Mucosa of descending colon (tissue), 3 donors: ENCODE measurements at regions not wholly inside any gene's neighbourhood (a gene's known extent, or its start where the extent isn't known, plus 50 kb on each side); places are given as distances from the start of the nearest gene placed in this dataset.

ENCODE experiments used
- ATAC-seq: fragments of 200-7000 bp; cut with Tn5 transposase; one replicate; pipeline ENCODE4 v1.9.1; 2020; ENCODE audit warnings: mild to moderate bottlenecking, moderate library complexity
- DNase-seq, 3 donors: peaks; one replicate each; pipeline ENCODE4 v3.0.0-alpha.2; 2020
- H3K36me3 ChIP-seq: fragments of 200-600 bp; one replicate; pipeline ENCODE4 v1.8.0; 2021; ENCODE audit warnings: low read depth, mild to moderate bottlenecking
- H3K4me1 ChIP-seq: fragments of 200-600 bp; one replicate; pipeline ENCODE4 v1.8.0; 2021; ENCODE audit warnings: low read depth, mild to moderate bottlenecking
- H3K4me3 ChIP-seq: fragments of 200-600 bp; one replicate; pipeline ENCODE4 v1.8.0; 2021; ENCODE audit warnings: mild to moderate bottlenecking
- H3K9me3 ChIP-seq: fragments of 200-600 bp; one replicate; pipeline ENCODE4 v1.8.0; 2021; ENCODE audit warnings: mild to moderate bottlenecking
- intact Hi-C, 2 donors: fragments of 100-400 bp; cut with DNase I in 1 of 2; cut with micrococcal nuclease in 1 of 2; formaldehyde crosslinking; loops; one replicate each; pipeline versions ENCODE4 v1.11.0 to v1.11.1; 2022; cut with DNase I, micrococcal nuclease
- TF ChIP-seq, protein P1 (sequence below): fragments of 200-600 bp; IDR thresholded peaks from one replicate; pipeline ENCODE4 v1.8.0; 2022; ENCODE audit warnings: antibody characterized with exemption, mild to moderate bottlenecking
- donor health status: DM: no; HTN: no; CAD: no; lungs with moderate emphysema.
- donor health status: DM: no; HTN: no; CAD: no.
- donor health status: DM: no; HTN: yes; CAD: no.

DNA sequence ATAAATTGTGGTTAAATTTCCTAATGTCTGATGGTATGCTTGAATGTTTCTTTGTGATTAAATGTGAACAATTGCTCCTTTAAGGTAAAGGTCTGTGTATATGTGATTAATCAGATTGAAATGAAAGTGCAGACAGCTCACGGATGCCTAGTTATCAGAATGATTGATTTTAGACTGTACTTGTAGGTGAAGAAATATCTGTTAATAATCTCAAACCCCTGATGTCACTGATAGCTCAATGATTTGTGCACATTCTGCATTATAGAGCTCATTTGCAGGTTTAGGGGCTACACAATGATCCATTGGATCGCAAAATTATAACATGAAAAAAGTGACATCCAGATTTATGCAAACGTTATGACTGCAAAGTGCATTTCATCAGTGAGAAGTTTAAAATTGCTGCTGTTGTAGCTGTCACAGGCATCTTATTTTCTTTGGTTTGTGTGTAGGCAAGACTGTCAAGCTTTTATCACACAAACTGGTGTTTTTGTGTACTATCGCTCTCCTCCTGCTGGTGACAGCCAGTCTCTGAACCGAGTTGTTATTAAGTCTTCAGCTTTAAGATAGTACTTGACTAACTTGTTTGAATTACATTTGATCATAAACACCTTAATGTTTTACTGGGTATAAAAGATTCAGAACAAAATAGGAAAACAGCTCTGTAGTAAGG is 103.4 kb upstream of the RMST start:
- ATAC-seq (no peak), DNase-seq (no peak)
- TF ChIP-seq, protein P1, sequence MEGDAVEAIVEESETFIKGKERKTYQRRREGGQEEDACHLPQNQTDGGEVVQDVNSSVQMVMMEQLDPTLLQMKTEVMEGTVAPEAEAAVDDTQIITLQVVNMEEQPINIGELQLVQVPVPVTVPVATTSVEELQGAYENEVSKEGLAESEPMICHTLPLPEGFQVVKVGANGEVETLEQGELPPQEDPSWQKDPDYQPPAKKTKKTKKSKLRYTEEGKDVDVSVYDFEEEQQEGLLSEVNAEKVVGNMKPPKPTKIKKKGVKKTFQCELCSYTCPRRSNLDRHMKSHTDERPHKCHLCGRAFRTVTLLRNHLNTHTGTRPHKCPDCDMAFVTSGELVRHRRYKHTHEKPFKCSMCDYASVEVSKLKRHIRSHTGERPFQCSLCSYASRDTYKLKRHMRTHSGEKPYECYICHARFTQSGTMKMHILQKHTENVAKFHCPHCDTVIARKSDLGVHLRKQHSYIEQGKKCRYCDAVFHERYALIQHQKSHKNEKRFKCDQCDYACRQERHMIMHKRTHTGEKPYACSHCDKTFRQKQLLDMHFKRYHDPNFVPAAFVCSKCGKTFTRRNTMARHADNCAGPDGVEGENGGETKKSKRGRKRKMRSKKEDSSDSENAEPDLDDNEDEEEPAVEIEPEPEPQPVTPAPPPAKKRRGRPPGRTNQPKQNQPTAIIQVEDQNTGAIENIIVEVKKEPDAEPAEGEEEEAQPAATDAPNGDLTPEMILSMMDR, result no peak
- Histone ChIP-seq H3K4me1 (no peaks in the 10 kb centered on the region), H3K36me3 (no peaks in the 10 kb centered on the region), H3K9me3 (no peaks in the 10 kb centered on the region), H3K4me3 (no peak overlapping the region)
- intact Hi-C loops, result no loop called here

DNA sequence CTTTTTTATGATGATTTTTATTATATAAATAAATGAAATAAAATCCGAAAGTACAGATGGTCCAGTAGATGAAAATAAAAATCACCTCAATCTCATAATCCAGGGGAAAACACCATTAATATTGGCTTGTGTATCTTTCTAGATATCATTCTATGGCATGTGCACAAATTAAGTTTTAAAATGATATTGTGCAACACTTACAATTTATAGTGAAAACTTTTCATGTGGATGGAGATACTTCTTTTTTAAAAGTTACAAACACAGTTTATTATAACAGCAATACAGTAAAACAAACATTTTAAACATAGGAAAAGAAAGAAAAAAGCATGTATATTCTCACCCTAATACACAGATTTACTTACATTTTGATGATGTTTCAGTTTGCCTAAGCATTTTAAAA is 98.9 kb upstream of the RMST start:
- ATAC-seq (no peak), DNase-seq (no peak)
- Histone ChIP-seq H3K4me1 (no peaks in the 10 kb centered on the region), H3K36me3 (no peaks in the 10 kb centered on the region), H3K9me3 (no peaks in the 10 kb centered on the region), H3K4me3 (no peak overlapping the region)
- TF ChIP-seq, protein P1, result no peak
- intact Hi-C loops, result no loop called here

DNA sequence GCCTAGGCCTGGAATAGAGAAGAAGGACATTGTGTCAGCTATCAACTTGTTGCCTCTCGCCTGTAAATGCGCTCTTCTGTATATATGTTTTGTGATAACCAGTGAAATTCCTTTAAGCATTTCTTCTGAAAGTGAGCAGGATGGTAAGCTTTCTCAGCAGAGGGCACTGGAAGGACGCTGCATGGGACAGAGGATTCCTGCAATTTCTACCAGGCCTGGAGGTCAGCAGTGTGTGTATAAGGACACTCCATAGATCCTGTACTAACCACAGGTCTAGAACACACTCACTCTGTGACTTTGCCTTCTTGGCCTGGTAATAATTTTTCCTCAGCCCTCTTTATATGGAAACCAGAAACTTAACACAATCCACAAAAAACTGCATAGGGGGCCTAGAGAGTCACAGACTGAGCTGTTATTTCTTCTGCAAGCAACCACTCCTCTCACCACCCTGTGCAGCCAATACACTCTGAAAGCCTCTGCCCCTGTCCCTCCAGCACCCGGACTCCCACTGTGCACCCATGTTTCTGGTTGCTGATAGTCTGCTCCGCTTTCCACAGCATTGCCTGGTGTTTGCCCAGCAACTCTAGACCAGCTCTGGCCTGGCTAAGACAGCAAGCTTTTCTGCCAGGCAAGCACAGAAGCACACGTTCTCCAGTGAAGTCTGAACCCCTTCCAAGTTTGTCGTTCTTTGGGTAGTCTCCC is 94.0 kb upstream of the RMST start:
- TF ChIP-seq, protein P1, result no peak
- intact Hi-C loops, result no loop called here
- Histone ChIP-seq H3K9me3 (no peaks in the 10 kb centered on the region), H3K36me3 (no peaks in the 10 kb centered on the region), H3K4me1 (no peaks in the 10 kb centered on the region), H3K4me3 (no peak overlapping the region)
- DNase-seq, result no peak
- no peak for ATAC-seq

DNA sequence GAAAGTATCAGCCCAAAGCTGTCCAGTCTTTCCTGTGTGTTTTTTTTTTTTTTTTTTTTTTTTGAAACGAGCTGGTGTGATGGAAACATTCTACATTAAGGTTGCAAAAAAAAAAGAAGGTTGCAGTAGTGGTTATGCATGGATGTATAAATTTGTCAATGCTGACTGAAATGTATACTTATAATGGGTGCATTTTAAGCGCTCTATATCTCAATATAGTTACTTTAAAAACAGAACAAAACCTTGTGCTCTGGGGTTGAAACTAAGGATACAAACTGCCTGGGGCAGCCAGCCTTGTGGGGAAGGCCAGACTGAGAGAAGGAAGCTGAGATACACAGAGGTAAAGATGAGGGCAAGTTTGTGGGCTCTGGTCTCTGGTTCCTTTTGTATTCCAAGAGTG is 87.3 kb upstream of the RMST start:
- intact Hi-C loops, result no loop called here
- TF ChIP-seq, protein P1, result no peak
- Histone ChIP-seq H3K4me3 (no peak overlapping the region), H3K4me1 (no peaks in the 10 kb centered on the region), H3K36me3 (no peaks in the 10 kb centered on the region), H3K9me3 (no peaks in the 10 kb centered on the region)
- ATAC-seq (no peak), DNase-seq (no peak)

DNA sequence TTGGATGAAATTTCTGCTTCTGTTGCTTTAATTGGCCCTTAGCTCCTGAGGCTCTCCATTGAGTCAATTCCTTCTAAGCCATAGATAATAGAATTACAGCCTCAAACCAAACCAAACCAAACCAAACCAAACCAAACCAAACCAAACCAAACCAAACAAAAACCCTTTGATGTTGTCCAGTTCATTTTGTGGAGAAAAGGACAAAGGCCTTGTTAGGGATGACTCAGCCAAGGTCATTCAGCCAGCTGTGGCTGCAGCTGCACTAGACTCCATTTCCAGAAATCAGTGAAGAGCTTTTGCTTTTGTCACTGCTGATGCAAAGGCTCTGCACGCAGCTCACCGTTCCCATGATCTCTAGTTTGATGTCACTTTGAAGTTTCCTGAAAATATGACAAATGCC is 82.2 kb upstream of the RMST start:
- ATAC-seq, result no peak
- intact Hi-C loops, result no loop called here

More for the DNA sequence above, 82.2 kb upstream of the RMST start:
- Histone ChIP-seq H3K4me1 (no peaks in the 10 kb centered on the region), H3K36me3 (no peaks in the 10 kb centered on the region), H3K9me3 (no peaks in the 10 kb centered on the region), H3K4me3 (no peak overlapping the region)
- no peak for DNase-seq
- TF ChIP-seq, protein P1, result no peak
